K562 (cell line): ENCODE measurements at regions not wholly inside any gene's neighbourhood (a gene's known extent, or its start where the extent isn't known, plus 50 kb on each side); places are given as distances from the start of the nearest gene placed in this dataset.

Experiments
- ATAC-seq: fragments of 200-7000 bp; cut with Tn5 transposase; 3 replicates; pipeline ENCODE4 v1.9.1; 2020; ENCODE audit warnings: moderate library complexity
- BruUV-seq: library from RNA; stranded (reverse); fragments of 400-500 nt; replicated peaks from 2 replicates; lab custom pipeline; 2021; lab: Mats Ljungman, UMichigan
- CTCF ChIA-PET: fragments of 300-600 bp; formaldehyde crosslinking; extraction: SDS; loops from one replicate; lab custom pipeline; 2021; ENCODE audit warnings: low intra/inter-chr PET ratio; lab: Yijun Ruan, JAX
- POLR2A ChIA-PET: fragments of 300-600, 350-650 bp; sonication (Branson Sonifier 250); formaldehyde crosslinking; extraction: SDS; loops from one replicate; lab custom pipeline; 2021; ENCODE audit warnings: antibody characterized with exemption, inconsistent platforms; lab: Yijun Ruan, JAX
- DNase-seq, 4 experiments: peaks; one replicate each; pipeline versions ENCODE4 v3.0.0 to v3.0.0-alpha.2; 2011 to 2018; ENCODE audit warnings: low spot score in 3 of 4, mixed read lengths in 3 of 4; ENCODE audit errors: extremely low read depth in 1 of 4
- FAIRE-seq: peaks from 2 replicates; lab custom pipeline; 2011; peaks lifted over from hg19 to GRCh38; lab: Jason Lieb, UNC
- H2AFZ ChIP-seq: 2 replicates; pipeline ENCODE4 v1.6.0; 2011; ENCODE audit warnings: low read depth, low read length, control low read depth, inconsistent platforms
- H3K27ac ChIP-seq: fragments of 200-600 bp; 3 replicates; pipeline ENCODE4 v1.8.0; 2011; ENCODE audit warnings: low read depth, mild to moderate bottlenecking, control low read depth, inconsistent platforms, low read length, moderate library complexity, mixed read lengths; ENCODE audit errors: extremely low read depth
- H3K27me3 ChIP-seq, 2 experiments: fragments of 300-600 bp in 1 of 2; 2 replicates in 1 of 2; 3 replicates in 1 of 2; pipeline versions ENCODE4 v1.6.0 to v1.8.0; 2011; ENCODE audit warnings: inconsistent platforms in 2 of 2, low read length in 2 of 2, mild to moderate bottlenecking in 1 of 2, mixed read lengths in 1 of 2, moderate library complexity in 1 of 2; ENCODE audit not compliant: control insufficient read depth in 2 of 2, insufficient read depth in 2 of 2
- H3K36me3 ChIP-seq: fragments of 300-600 bp; 3 replicates; pipeline ENCODE4 v1.8.0; 2011; ENCODE audit warnings: mild to moderate bottlenecking, low read length, inconsistent platforms; ENCODE audit not compliant: control insufficient read depth, insufficient read depth
- H3K4me1 ChIP-seq, 2 experiments: fragments of 200-600 bp in 1 of 2; replicated peaks in 1 of 2; 2 replicates in 1 of 2; 3 replicates in 1 of 2; pipeline versions ENCODE4 v1.5.1 to v1.8.0; 2011; ENCODE audit warnings: inconsistent platforms in 2 of 2, low read length in 2 of 2, mild to moderate bottlenecking in 1 of 2, mixed read lengths in 1 of 2, moderate library complexity in 1 of 2; ENCODE audit not compliant: control insufficient read depth in 2 of 2, insufficient read depth in 2 of 2
- H3K4me2 ChIP-seq: 2 replicates; pipeline ENCODE4 v1.6.1; 2011; ENCODE audit warnings: low read length, control low read depth, inconsistent platforms, mixed read lengths; ENCODE audit not compliant: insufficient read depth
- H3K4me3 ChIP-seq: fragments of 200-600 bp; sonication (generic), shearing (Covaris generic); 2 replicates; pipeline ENCODE4 v1.5.1; 2016; ENCODE audit warnings: control low read depth, inconsistent platforms
- H3K79me2 ChIP-seq: fragments of 200-600 bp; 3 replicates; pipeline ENCODE4 v1.8.0; 2011; ENCODE audit warnings: low read length, inconsistent platforms; ENCODE audit not compliant: control insufficient read depth, insufficient read depth
- H3K9ac ChIP-seq, 2 experiments: 2 replicates each; pipeline versions ENCODE4 v1.6.0 to v1.6.1; 2011; ENCODE audit warnings: low read depth in 2 of 2, low read length in 2 of 2, control low read depth in 1 of 2, inconsistent platforms in 1 of 2, mild to moderate bottlenecking in 1 of 2, mixed read lengths in 1 of 2; ENCODE audit not compliant: insufficient read depth in 1 of 2
- H3K9me1 ChIP-seq: one replicate; pipeline ENCODE4 v1.6.0; 2011; ENCODE audit warnings: inconsistent platforms, mild to moderate bottlenecking, low read length, moderate library complexity; ENCODE audit not compliant: control insufficient read depth, insufficient read depth
- H3K9me3 ChIP-seq: replicated peaks from 2 replicates; pipeline ENCODE4 v1.5.1; 2011; ENCODE audit warnings: low read depth, low read length, inconsistent platforms; ENCODE audit not compliant: control insufficient read depth, insufficient read depth
- H4K20me1 ChIP-seq: replicated peaks from 2 replicates; pipeline ENCODE4 v1.6.1; 2011; ENCODE audit warnings: low read length, inconsistent platforms, mixed read lengths; ENCODE audit not compliant: control insufficient read depth, insufficient read depth
- CEBPB ChIP-seq: fragments of 450-650 bp; IDR thresholded peaks from 2 replicates; pipeline ENCODE4 v1.6.1; 2016; ENCODE audit warnings: missing genetic modification characterization, missing compliant biosample characterization
- CEBPG ChIP-seq, 3 experiments: fragments of 200-800 bp in 1 of 3; sonication (Bioruptor generic) in 1 of 3; sonication (generic) in 1 of 3; formaldehyde crosslinking in 1 of 3; IDR thresholded peaks in 2 of 3; conservative IDR thresholded peaks in 1 of 3; 2 replicates each; pipeline versions ENCODE4 v1.6.1 to v1.8.0; 2016 to 2022; ENCODE audit warnings: missing compliant biosample characterization in 2 of 3, missing genetic modification characterization in 2 of 3, mild to moderate bottlenecking in 1 of 3, missing genetic modification reagents in 1 of 3
- EP300 ChIP-seq: IDR thresholded peaks from 2 replicates; pipeline ENCODE4 v1.6.1; 2012; ENCODE audit warnings: low read length, improper control_type of control experiment
- KLF6 ChIP-seq: fragments of 250-450 bp; sonication (Bioruptor Pico); IDR thresholded peaks from 2 replicates; pipeline ENCODE4 v1.4.0; 2020; ENCODE audit warnings: mild to moderate bottlenecking, moderate library complexity, borderline replicate concordance
- RHOXF2B ChIP-seq: fragments of 250-450 bp; sonication (Bioruptor Pico); conservative IDR thresholded peaks from 2 replicates; pipeline ENCODE4 v1.5.1; 2021
- XRCC4 ChIP-seq: IDR thresholded peaks from one replicate; pipeline ENCODE4 v1.6.1; 2011; ENCODE audit not compliant: insufficient read depth, insufficient read length; ENCODE audit errors: extremely low read depth
- ZNF134 ChIP-seq: fragments of 250-450 bp; sonication (Bioruptor Pico); conservative IDR thresholded peaks from 2 replicates; pipeline ENCODE4 v1.4.0; 2020
- ZNF311 ChIP-seq: fragments of 250-450 bp; sonication (Bioruptor Pico); IDR thresholded peaks from 2 replicates; pipeline ENCODE4 v1.4.0; 2020; ENCODE audit warnings: mild to moderate bottlenecking, moderate library complexity
- ZNF695 ChIP-seq: fragments of 450-650 bp; formaldehyde crosslinking; IDR thresholded peaks from 2 replicates; pipeline ENCODE4 v1.4.0; 2020; ENCODE audit warnings: mild to moderate bottlenecking, moderate library complexity
- WGBS: fragments of 100-300 bp; shearing (Covaris generic); methylation state at CpG from one replicate; pipeline ENCODE4 v1.1.6; 2016; ENCODE audit warnings: low coverage, mixed read lengths; ENCODE audit not compliant: insufficient coverage; ENCODE audit errors: missing lambda C conversion rate; 5-methylcytosine and 5-hydroxymethylcytosine counted together
- in situ Hi-C: fragments of 300-500 bp; cut with MboI; formaldehyde crosslinking; loops from 4 replicates; pipeline ENCODE4 v1.15.0; 2018; ENCODE audit warnings: inconsistent platforms, mixed read lengths
- intact Hi-C: fragments of 100-400 bp; cut with micrococcal nuclease; formaldehyde crosslinking; loops from 2 replicates; pipeline ENCODE4 v1.14.2; 2022
- TF ChIP-seq, protein P1 (sequence below): IDR thresholded peaks from 2 replicates; pipeline ENCODE4 v1.6.1; 2012; ENCODE audit warnings: low read depth, low read length, improper control_type of control experiment, borderline replicate concordance
- TF ChIP-seq, protein P2 (sequence below): fragments of 250-450 bp; sonication (Bioruptor Pico); IDR thresholded peaks from 2 replicates; pipeline ENCODE4 v1.5.0; 2022; ENCODE audit warnings: mild to moderate bottlenecking

- TF ChIP-seq CEBPB (tag) = peak; percentile 43; the same call in 1 of the 2 replicates
- no peak for TF ChIP-seq ZNF134 (CRISPR knock-in tag)
- TF ChIP-seq CEBPG (CRISPR knock-in tag; IDR thresholded peaks at IDR 0.05) = no peak
- peak in 1 of 2 experiments; percentile 73; a peak in 1 of 4 replicates for TF ChIP-seq CEBPG (tag; conservative IDR thresholded peaks at IDR 0.05 in 1 of 2, IDR thresholded peaks at IDR 0.05 in 1 of 2)
- TF ChIP-seq XRCC4 = no peak
Observed at GRCh38 chr4:29710519-29710918, 1009.6 kb upstream of the PCDH7 start (continued).

DNA sequence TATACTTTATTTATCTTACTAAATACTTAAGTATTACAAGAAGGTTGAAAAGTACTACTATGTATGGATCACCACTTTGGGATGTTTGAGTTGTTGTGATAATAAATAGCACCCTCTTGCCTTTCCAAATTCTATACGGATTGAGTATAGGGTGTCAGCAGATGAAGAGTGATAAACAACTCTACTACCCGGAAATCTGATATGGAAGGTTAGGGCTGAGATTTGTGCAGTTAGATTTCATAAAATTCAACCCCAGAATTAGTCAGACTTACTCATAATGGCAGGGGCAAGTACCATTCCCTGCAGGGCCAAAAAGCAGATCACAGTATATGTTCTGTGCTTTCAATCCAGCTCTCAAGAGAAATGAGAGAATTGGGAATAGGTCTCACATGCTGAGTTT, 1008.9 kb upstream of the PCDH7 start:
- Histone ChIP-seq H3K4me3 (no peak overlapping the region), H4K20me1 (no peaks in the 10 kb centered on the region), H3K36me3 (no peaks in the 10 kb centered on the region), H3K9me1 (no peaks in the 10 kb centered on the region), H3K4me1 (no peaks in the 10 kb centered on the region), H3K9me3 (no peaks in the 10 kb centered on the region), H3K4me2 (no peak overlapping the region), H3K9ac (no peak overlapping the region), H3K79me2 (no peaks in the 10 kb centered on the region), H3K27me3 (no peaks in the 10 kb centered on the region), H3K27ac (no peak overlapping the region), H2AFZ (no peak overlapping the region)
- intact Hi-C loops = no loop called here
- no peak for ATAC-seq
- CTCF ChIA-PET = no interaction called here
- no TSS peak for BruUV-seq
- no peak for FAIRE-seq
- in situ Hi-C loops = no loop called here
- TF ChIP-seq, protein P1, sequence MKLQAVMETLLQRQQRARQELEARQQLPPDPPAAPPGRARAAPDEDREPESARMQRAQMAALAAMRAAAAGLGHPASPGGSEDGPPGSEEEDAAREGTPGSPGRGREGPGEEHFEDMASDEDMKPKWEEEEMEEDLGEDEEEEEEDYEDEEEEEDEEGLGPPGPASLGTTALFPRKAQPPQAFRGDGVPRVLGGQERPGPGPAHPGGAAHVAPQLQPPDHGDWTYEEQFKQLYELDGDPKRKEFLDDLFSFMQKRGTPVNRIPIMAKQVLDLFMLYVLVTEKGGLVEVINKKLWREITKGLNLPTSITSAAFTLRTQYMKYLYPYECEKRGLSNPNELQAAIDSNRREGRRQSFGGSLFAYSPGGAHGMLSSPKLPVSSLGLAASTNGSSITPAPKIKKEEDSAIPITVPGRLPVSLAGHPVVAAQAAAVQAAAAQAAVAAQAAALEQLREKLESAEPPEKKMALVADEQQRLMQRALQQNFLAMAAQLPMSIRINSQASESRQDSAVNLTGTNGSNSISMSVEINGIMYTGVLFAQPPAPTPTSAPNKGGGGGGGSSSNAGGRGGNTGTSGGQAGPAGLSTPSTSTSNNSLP = no peak
- no peak for TF ChIP-seq ZNF311
- TF ChIP-seq EP300 = no peak
- TF ChIP-seq KLF6 = no peak
- TF ChIP-seq RHOXF2B (CRISPR knock-in tag) = no peak
- TF ChIP-seq ZNF695 (CRISPR knock-in tag) = no peak
- TF ChIP-seq, protein P2, sequence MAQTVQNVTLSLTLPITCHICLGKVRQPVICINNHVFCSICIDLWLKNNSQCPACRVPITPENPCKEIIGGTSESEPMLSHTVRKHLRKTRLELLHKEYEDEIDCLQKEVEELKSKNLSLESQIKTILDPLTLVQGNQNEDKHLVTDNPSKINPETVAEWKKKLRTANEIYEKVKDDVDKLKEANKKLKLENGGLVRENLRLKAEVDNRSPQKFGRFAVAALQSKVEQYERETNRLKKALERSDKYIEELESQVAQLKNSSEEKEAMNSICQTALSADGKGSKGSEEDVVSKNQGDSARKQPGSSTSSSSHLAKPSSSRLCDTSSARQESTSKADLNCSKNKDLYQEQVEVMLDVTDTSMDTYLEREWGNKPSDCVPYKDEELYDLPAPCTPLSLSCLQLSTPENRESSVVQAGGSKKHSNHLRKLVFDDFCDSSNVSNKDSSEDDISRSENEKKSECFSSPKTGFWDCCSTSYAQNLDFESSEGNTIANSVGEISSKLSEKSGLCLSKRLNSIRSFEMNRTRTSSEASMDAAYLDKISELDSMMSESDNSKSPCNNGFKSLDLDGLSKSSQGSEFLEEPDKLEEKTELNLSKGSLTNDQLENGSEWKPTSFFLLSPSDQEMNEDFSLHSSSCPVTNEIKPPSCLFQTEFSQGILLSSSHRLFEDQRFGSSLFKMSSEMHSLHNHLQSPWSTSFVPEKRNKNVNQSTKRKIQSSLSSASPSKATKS (CRISPR knock-in tag) = no peak
- 0% methylated on average over 2 of the region's 2 CpGs for WGBS
- no peak for DNase-seq
- POLR2A ChIA-PET = no interaction called here
